ENCODE measurements at regions not wholly inside any gene's neighbourhood (a gene's known extent, or its start where the extent isn't known, plus 50 kb on each side); places are given as distances from the start of the nearest gene placed in this dataset.

DNA sequence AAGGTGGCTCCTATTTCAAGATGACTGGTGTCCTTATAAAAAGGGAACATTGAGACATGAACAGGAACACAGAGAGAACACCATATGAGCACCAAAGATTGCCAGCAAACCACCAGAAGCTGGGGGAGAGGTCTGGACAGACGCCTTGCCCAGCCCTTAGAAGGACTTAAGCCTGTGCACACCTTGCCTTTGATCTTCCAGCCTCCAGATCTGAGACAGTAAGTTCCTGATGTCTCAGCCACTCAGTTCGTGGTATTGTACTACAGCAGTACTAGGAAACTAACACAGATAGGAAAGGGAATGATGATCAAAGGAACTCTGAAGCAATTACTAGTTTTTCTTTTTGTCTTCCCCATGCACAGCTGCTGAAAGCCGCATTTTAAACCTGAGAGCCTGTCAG, 137.3 kb upstream of the FHL2 start:
- Histone ChIP-seq H3K4me1 (replicated peaks in 1 of 4; ENCODE audit: control insufficient read depth in 3 of 4, insufficient read depth in 4 of 4, low read length in 3 of 4) (no peaks in the 10 kb centered on the region), H3K79me2 (ENCODE audit: control insufficient read depth in 1 of 2, insufficient read depth in 2 of 2, low read length in 2 of 2) (no peaks in the 10 kb centered on the region), H2BK120ac (replicated peaks; ENCODE audit: low read depth, low read length) (no peak overlapping the region), H3K9ac (replicated peaks in 1 of 4; ENCODE audit: extremely low read depth in 1 of 4, low read depth in 3 of 4, low read length in 3 of 4) (no peak overlapping the region), H3K18ac (ENCODE audit: extremely low read depth, low read length) (no peak overlapping the region), H4K5ac (ENCODE audit: insufficient read length, low read depth, low read length) (no peak overlapping the region), H3K27ac (ENCODE audit: low read depth, low read length) (no peak overlapping the region), H3K56ac (replicated peaks; ENCODE audit: insufficient read length, low read depth, low read length) (no peak overlapping the region), H2AFZ (ENCODE audit: low read length) (no peak overlapping the region), H2AK5ac (ENCODE audit: low read depth, low read length) (no peak overlapping the region), H3K4ac (replicated peaks; ENCODE audit: insufficient read length, low read depth, low read length) (no peak overlapping the region), H3K4me3 (ENCODE audit: extremely low read depth in 1 of 4, insufficient read depth in 2 of 4, low read depth in 3 of 4, low read length in 4 of 4) (no peak overlapping the region), H4K8ac (ENCODE audit: extremely low read depth, insufficient read depth, low read length) (no peak overlapping the region), H2BK20ac (ENCODE audit: low read length) (no peak overlapping the region), H4K20me1 (replicated peaks in 1 of 2; ENCODE audit: control insufficient read depth in 1 of 2, insufficient read depth in 2 of 2, low read length in 2 of 2) (no peaks in the 10 kb centered on the region), H3K27me3 (replicated peaks in 1 of 4; ENCODE audit: control insufficient read depth in 3 of 4, extremely low read depth in 1 of 4, insufficient read depth in 3 of 4, low read length in 3 of 4) (no peaks in the 10 kb centered on the region; a peak in 1 of 7 replicates), H3K9me3 (ENCODE audit: insufficient read depth in 2 of 2, low read depth in 1 of 2, low read length in 1 of 2) (no peaks in the 10 kb centered on the region), H3K23ac (ENCODE audit: insufficient read length) (no peak overlapping the region), H2BK12ac (ENCODE audit: low read depth, low read length) (no peak overlapping the region), H4K91ac (replicated peaks; ENCODE audit: insufficient read length, low read length) (no peak overlapping the region), H2BK5ac (ENCODE audit: low read depth, low read length) (no peak overlapping the region), H3K36me3 (ENCODE audit: control insufficient read depth in 2 of 4, insufficient read depth in 4 of 4, low read length in 3 of 4) (no peaks in the 10 kb centered on the region), H3K4me2 (ENCODE audit: insufficient read depth in 1 of 2, low read depth in 2 of 2, low read length in 2 of 2) (no peak overlapping the region), H3K79me1 (ENCODE audit: low read depth, low read length) (no peaks in the 10 kb centered on the region), H3K23me2 (ENCODE audit: low read depth, low read length) (no peaks in the 10 kb centered on the region), H3K14ac (ENCODE audit: insufficient read length) (no peak overlapping the region), H2BK15ac (ENCODE audit: low read length) (no peak overlapping the region)
- no peak for FAIRE-seq
- 83% methylated on average over 3 of the region's 3 CpGs; no CpG with 5 or more reads in 1 of the 2 experiments for WGBS, 2 experiments (ENCODE audit: extremely low coverage in 1 of 2, insufficient coverage in 1 of 2, insufficient read length in 1 of 2, insufficient replicate concordance in 2 of 2, low coverage in 1 of 2, low lambda C conversion rate in 2 of 2, missing lambda C conversion rate in 1 of 2)
- POLR2A ChIA-PET (ENCODE audit: partially characterized antibody): no interaction called here
- no peak for DNase-seq (ENCODE audit: low read depth in 1 of 2, low spot score in 2 of 2)
- CTCF ChIA-PET (ENCODE audit: partially characterized antibody): interaction anchor here (0.8 to 4.4 kb wide), 3 partner anchors 9 to 167 kb away, joined by 3 to 15 read pairs (median 7); no protein-coding TSS in a partner anchor
- TF ChIP-seq SIN3A (conservative IDR thresholded peaks at IDR 0.05 in 1 of 2, IDR thresholded peaks at IDR 0.05 in 1 of 2; ENCODE audit: low read depth in 1 of 2, low read length in 2 of 2): no peak
- no peak for TF ChIP-seq BACH1 (IDR thresholded peaks at IDR 0.05; ENCODE audit: low read length)
- no peak for TF ChIP-seq SP2 (IDR thresholded peaks at IDR 0.05; ENCODE audit: low read length)
- TF ChIP-seq EP300 (IDR thresholded peaks at IDR 0.05; ENCODE audit: borderline replicate concordance in 1 of 2, low read depth in 2 of 2, low read length in 2 of 2): no peak
- TF ChIP-seq MAFK (IDR thresholded peaks at IDR 0.05; ENCODE audit: low read depth, low read length): no peak
- no peak for TF ChIP-seq BRCA1 (IDR thresholded peaks at IDR 0.05; ENCODE audit: low read depth, low read length)
- no peak for TF ChIP-seq RNF2 (IDR thresholded peaks at IDR 0.05; ENCODE audit: borderline replicate concordance, low read depth, low read length, missing control alignments, poor library complexity, severe bottlenecking)
- TF ChIP-seq, protein P1, sequence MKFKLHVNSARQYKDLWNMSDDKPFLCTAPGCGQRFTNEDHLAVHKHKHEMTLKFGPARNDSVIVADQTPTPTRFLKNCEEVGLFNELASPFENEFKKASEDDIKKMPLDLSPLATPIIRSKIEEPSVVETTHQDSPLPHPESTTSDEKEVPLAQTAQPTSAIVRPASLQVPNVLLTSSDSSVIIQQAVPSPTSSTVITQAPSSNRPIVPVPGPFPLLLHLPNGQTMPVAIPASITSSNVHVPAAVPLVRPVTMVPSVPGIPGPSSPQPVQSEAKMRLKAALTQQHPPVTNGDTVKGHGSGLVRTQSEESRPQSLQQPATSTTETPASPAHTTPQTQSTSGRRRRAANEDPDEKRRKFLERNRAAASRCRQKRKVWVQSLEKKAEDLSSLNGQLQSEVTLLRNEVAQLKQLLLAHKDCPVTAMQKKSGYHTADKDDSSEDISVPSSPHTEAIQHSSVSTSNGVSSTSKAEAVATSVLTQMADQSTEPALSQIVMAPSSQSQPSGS (IDR thresholded peaks at IDR 0.05; ENCODE audit: low read length): no peak
- no peak for TF ChIP-seq GTF2F1 (IDR thresholded peaks at IDR 0.05; ENCODE audit: borderline replicate concordance, low read depth, low read length)
